SU-DHL-6 (cell line): ENCODE measurements at regions not wholly inside any gene's neighbourhood (a gene's known extent, or its start where the extent isn't known, plus 50 kb on each side); places are given as distances from the start of the nearest gene placed in this dataset.

Source experiments
- CTCF ChIP-seq: fragments of 200-600 bp; sonication (generic); IDR thresholded peaks from one replicate; pipeline ENCODE4 v1.5.1; 2017; ENCODE audit warnings: antibody characterized with exemption, mild to moderate bottlenecking, low read length, moderate library complexity; ENCODE audit not compliant: insufficient read depth, poor library complexity, severe bottlenecking
- EZH2phosphoT487 ChIP-seq: fragments of 200-600 bp; sonication (generic), shearing (Covaris generic); conservative IDR thresholded peaks from 2 replicates; pipeline ENCODE4 v1.6.1; 2018; ENCODE audit warnings: mild to moderate bottlenecking, antibody characterized with exemption, low read length, moderate library complexity, mixed read lengths

GRCh38 chr14:38442208-38442607 lies 186.3 kb upstream of the CLEC14A start:
- TF ChIP-seq CTCF (no peak), EZH2phosphoT487 (no peak)
